ENCODE measurements at regions not wholly inside any gene's neighbourhood (a gene's known extent, or its start where the extent isn't known, plus 50 kb on each side); places are given as distances from the start of the nearest gene placed in this dataset.

GRCh38 chrX:69293776-69294601, 128.7 kb upstream of the PJA1 start:
- no peak overlapping the region for H3K27ac ChIP-seq (ENCODE audit: low read depth, low read length)
- H3K9me2 ChIP-seq (ENCODE audit: insufficient read depth) = no peaks in the 10 kb centered on the region
- ATAC-seq (no peak; the same call in 1 of the 2 replicates), DNase-seq (ENCODE audit: low read depth, low spot score) (no peak)
- POLR2A ChIA-PET = interaction anchor here (1.0 kb wide), 1 partner anchor 465 kb away, joined by 3 read pairs; the partner anchor contains the start of gene EFNB1
- H3K4me3 ChIP-seq (replicated peaks in 1 of 2; ENCODE audit: low read depth in 1 of 2, low read length in 2 of 2) = no peak overlapping the region
- no TSS peak for BruUV-seq (replicated peaks)
- H3K9me3 ChIP-seq (ENCODE audit: control insufficient read depth in 1 of 2, insufficient read depth in 1 of 2, low read depth in 1 of 2, low read length in 2 of 2) = no peaks in the 10 kb centered on the region
- no peak overlapping the region for H3K4me2 ChIP-seq (ENCODE audit: low read length)
- H3K4me1 ChIP-seq (ENCODE audit: control insufficient read depth in 1 of 2, insufficient read depth in 2 of 2, low read length in 2 of 2) = no peaks in the 10 kb centered on the region
- TF ChIP-seq ELF1 (IDR thresholded peaks at IDR 0.05; ENCODE audit: borderline replicate concordance, low read depth) (no peak), SP1 (IDR thresholded peaks at IDR 0.05; ENCODE audit: low read depth) (no peak), TCF7L2 (IDR thresholded peaks at IDR 0.05; ENCODE audit: borderline replicate concordance, extremely low read depth, insufficient read depth, insufficient read length) (no peak)
- H3K9ac ChIP-seq (ENCODE audit: low read length) = no peak overlapping the region
- no peak overlapping the region for H2AFZ ChIP-seq (ENCODE audit: low read depth, low read length, poor library complexity, severe bottlenecking)
- RAD21 ChIA-PET (ENCODE audit: low non-redundant PET in 1 of 2, low total read pairs in 2 of 2, uncharacterized antibody in 2 of 2, unreplicated experiment in 2 of 2) = no interaction called here
- H4K20me1 ChIP-seq (ENCODE audit: insufficient read depth) = no peaks in the 10 kb centered on the region
- H3K36me3 ChIP-seq (ENCODE audit: control insufficient read depth in 1 of 2, insufficient read depth in 2 of 2, low read length in 2 of 2) = no peaks in the 10 kb centered on the region
- CTCF ChIA-PET = no interaction called here
- intact Hi-C loops (cut with micrococcal nuclease) = no loop called here
- H3K27me3 ChIP-seq (ENCODE audit: insufficient read depth, low read length) = no peaks in the 10 kb centered on the region
- no peaks in the 10 kb centered on the region for H3K79me2 ChIP-seq (ENCODE audit: insufficient read depth, low read length)

- no peak overlapping the region for H3K4me2 ChIP-seq (ENCODE audit: low read length)
- ChIA-PET RAD21 (ENCODE audit: low non-redundant PET in 1 of 2, low total read pairs in 2 of 2, uncharacterized antibody in 2 of 2, unreplicated experiment in 2 of 2) (no interaction called here), CTCF (no interaction called here), POLR2A (interaction anchor here (1.1 kb wide), 1 partner anchor 462 kb away, joined by 3 read pairs; the partner anchor contains the start of gene EFNB1)
- no peaks in the 10 kb centered on the region for H4K20me1 ChIP-seq (ENCODE audit: insufficient read depth)
- no peak overlapping the region for H3K27ac ChIP-seq (ENCODE audit: low read depth, low read length)
- DNase-seq (ENCODE audit: low read depth, low spot score) (no peak), ATAC-seq (no peak)
- no peaks in the 10 kb centered on the region for H3K27me3 ChIP-seq (ENCODE audit: insufficient read depth, low read length)
- H3K4me1 ChIP-seq (ENCODE audit: control insufficient read depth in 1 of 2, insufficient read depth in 2 of 2, low read length in 2 of 2) = no peaks in the 10 kb centered on the region
- no peak overlapping the region for H2AFZ ChIP-seq (ENCODE audit: low read depth, low read length, poor library complexity, severe bottlenecking)
- BruUV-seq (replicated peaks) = no TSS peak
- H3K36me3 ChIP-seq (ENCODE audit: control insufficient read depth in 1 of 2, insufficient read depth in 2 of 2, low read length in 2 of 2) = no peaks in the 10 kb centered on the region
- H3K9me2 ChIP-seq (ENCODE audit: insufficient read depth) = no peaks in the 10 kb centered on the region
- no peaks in the 10 kb centered on the region for H3K9me3 ChIP-seq (ENCODE audit: control insufficient read depth in 1 of 2, insufficient read depth in 1 of 2, low read depth in 1 of 2, low read length in 2 of 2)
- no peak overlapping the region for H3K4me3 ChIP-seq (replicated peaks in 1 of 2; ENCODE audit: low read depth in 1 of 2, low read length in 2 of 2)
- H3K79me2 ChIP-seq (ENCODE audit: insufficient read depth, low read length) = no peaks in the 10 kb centered on the region
- TF ChIP-seq EZH2 (IDR thresholded peaks at IDR 0.05) (no peak), CEBPB (IDR thresholded peaks at IDR 0.05; ENCODE audit: low read depth) (no peak), SP1 (IDR thresholded peaks at IDR 0.05; ENCODE audit: low read depth) (no peak), MAX (IDR thresholded peaks at IDR 0.05) (no peak), FOSL1 (IDR thresholded peaks at IDR 0.05; ENCODE audit: low read depth) (no peak), RAD21 (IDR thresholded peaks at IDR 0.05; ENCODE audit: low read depth) (no peak), YY1 (IDR thresholded peaks at IDR 0.05; ENCODE audit: extremely low read depth, insufficient replicate concordance, low read depth, low read length) (no peak), EGR1 (IDR thresholded peaks at IDR 0.05; ENCODE audit: low read depth) (no peak), ZFX (IDR thresholded peaks at IDR 0.05) (no peak), SIN3A (IDR thresholded peaks at IDR 0.05; ENCODE audit: low read depth) (no peak), REST (IDR thresholded peaks at IDR 0.05; ENCODE audit: low read depth) (no peak), POLR2AphosphoS5 (IDR thresholded peaks at IDR 0.05; ENCODE audit: low read depth, low read length) (no peak), ZNF274 (IDR thresholded peaks at IDR 0.05; ENCODE audit: low read depth, low read length) (no peak), JUND (IDR thresholded peaks at IDR 0.05) (no peak)
- intact Hi-C loops (cut with micrococcal nuclease) = no loop called here
- no peak overlapping the region for H3K9ac ChIP-seq (ENCODE audit: low read length)
These were observed 125.9 kb upstream of the PJA1 start for GRCh38 chrX:69291116-69291515.
